CD4-positive, alpha-beta T cell (primary cell): ENCODE measurements at regions not wholly inside any gene's neighbourhood (a gene's known extent, or its start where the extent isn't known, plus 50 kb on each side); places are given as distances from the start of the nearest gene placed in this dataset.

Experiments
- ATAC-seq: fragments of 200-7000 bp; cut with Tn5 transposase; one replicate; pipeline ENCODE4 v1.10.0; 2022; ENCODE audit warnings: mild to moderate bottlenecking; ENCODE audit not compliant: poor library complexity
- CTCF ChIA-PET: fragments of 350-600 bp; sonication (Branson Sonifier 250); formaldehyde crosslinking; loops from one replicate; lab custom pipeline; 2021; ENCODE audit warnings: antibody characterized with exemption, inconsistent platforms; lab: Charles Lee
- POLR2A ChIA-PET: fragments of 350-600 bp; sonication (Branson Sonifier 250); formaldehyde crosslinking; loops from one replicate; lab custom pipeline; 2021; ENCODE audit warnings: antibody characterized with exemption, inconsistent platforms; lab: Charles Lee
- DNase-seq, 14 experiments: peaks; one replicate each; pipeline ENCODE4 v3.0.0-alpha.2; 2013 to 2020; ENCODE audit warnings: mixed read lengths in 2 of 14
- H3K27ac ChIP-seq, 2 donors: one replicate each; pipeline versions ENCODE4 v1.5.1 to v1.7.0; 2013; ENCODE audit warnings: low read length in 2 of 2, low read depth in 1 of 2, mild to moderate bottlenecking in 1 of 2
- H3K27me3 ChIP-seq, 2 experiments: 1 replicate in 1 of 2; 2 replicates in 1 of 2; pipeline versions ENCODE4 v1.6.1 to v1.7.0; 2013; ENCODE audit warnings: low read length in 2 of 2, control low read depth in 1 of 2, mild to moderate bottlenecking in 1 of 2, moderate library complexity in 1 of 2; ENCODE audit not compliant: insufficient read depth in 2 of 2, control insufficient read depth in 1 of 2
- H3K36me3 ChIP-seq: one replicate; pipeline ENCODE4 v1.6.1; 2013; ENCODE audit warnings: low read length, control low read depth; ENCODE audit not compliant: insufficient read depth
- H3K4me1 ChIP-seq: one replicate; pipeline ENCODE4 v1.6.1; 2013; ENCODE audit warnings: low read length, control low read depth; ENCODE audit not compliant: insufficient read depth
- H3K4me3 ChIP-seq: one replicate; pipeline ENCODE4 v1.5.1; 2013; ENCODE audit warnings: mild to moderate bottlenecking, low read length, moderate library complexity
- H3K9me3 ChIP-seq, 2 experiments: 1 replicate in 1 of 2; 2 replicates in 1 of 2; pipeline versions ENCODE4 v1.6.1 to v1.7.0; 2013; ENCODE audit warnings: low read length in 2 of 2, mild to moderate bottlenecking in 2 of 2, control low read depth in 1 of 2, moderate library complexity in 1 of 2; ENCODE audit not compliant: control insufficient read depth in 1 of 2, insufficient read depth in 1 of 2
- H3K27ac Mint-ChIP-seq: one replicate; pipeline ENCODE4 v1.8.0; 2020; ENCODE audit warnings: mixed read lengths
- H3K27me3 Mint-ChIP-seq: one replicate; pipeline ENCODE4 v1.8.0; 2021; ENCODE audit warnings: mixed read lengths
- H3K36me3 Mint-ChIP-seq: one replicate; pipeline ENCODE4 v1.8.0; 2021; ENCODE audit warnings: low read depth, mixed read lengths
- H3K4me1 Mint-ChIP-seq: one replicate; pipeline ENCODE4 v1.8.0; 2021; ENCODE audit warnings: low read depth, mixed read lengths
- H3K4me3 Mint-ChIP-seq: one replicate; pipeline ENCODE4 v1.8.0; 2020; ENCODE audit warnings: mild to moderate bottlenecking, mixed read lengths
- H3K9me3 Mint-ChIP-seq: one replicate; pipeline ENCODE4 v1.8.0; 2020; ENCODE audit warnings: mixed read lengths
- CTCF ChIP-seq: fragments of 200-600 bp; IDR thresholded peaks from one replicate; pipeline ENCODE4 v1.8.0; 2022; ENCODE audit warnings: antibody characterized with exemption, mild to moderate bottlenecking
- intact Hi-C, 2 experiments: fragments of 100-400 bp; cut with DNase I in 1 of 2; cut with micrococcal nuclease in 1 of 2; formaldehyde crosslinking; loops; one replicate each; pipeline versions ENCODE4 v1.15.1 to v1.9.0; 2023 to 2025; cut with DNase I, micrococcal nuclease

- DNase-seq (no peak), ATAC-seq (no peak)
- Mint-ChIP-seq H3K4me1 (no peaks in the 10 kb centered on the region), H3K9me3 (peaks cover 3% of the 10 kb centered on the region), H3K36me3 (no peaks in the 10 kb centered on the region), H3K4me3 (no peak overlapping the region), H3K27ac (no peak overlapping the region), H3K27me3 (no peaks in the 10 kb centered on the region)
- Histone ChIP-seq H3K27me3 (no peaks in the 10 kb centered on the region), H3K4me3 (no peak overlapping the region), H3K4me1 (no peaks in the 10 kb centered on the region), H3K36me3 (no peaks in the 10 kb centered on the region), H3K9me3 (no peaks in the 10 kb centered on the region), H3K27ac (no peak overlapping the region)
- TF ChIP-seq CTCF: no peak
- ChIA-PET CTCF (no interaction called here), POLR2A (no interaction called here)
- intact Hi-C loops: no loop called here
Observed at GRCh38 chr1:214791961-214792360, 189.0 kb downstream of the CENPF start.

- Histone ChIP-seq H3K27ac (no peak overlapping the region), H3K4me3 (no peak overlapping the region), H3K4me1 (no peaks in the 10 kb centered on the region), H3K9me3 (no peaks in the 10 kb centered on the region), H3K27me3 (no peaks in the 10 kb centered on the region), H3K36me3 (no peaks in the 10 kb centered on the region)
- ATAC-seq (no peak), DNase-seq (no peak)
- Mint-ChIP-seq H3K27ac (no peak overlapping the region), H3K27me3 (no peaks in the 10 kb centered on the region), H3K36me3 (no peaks in the 10 kb centered on the region), H3K4me1 (no peaks in the 10 kb centered on the region), H3K9me3 (peaks cover 5% of the 10 kb centered on the region), H3K4me3 (no peak overlapping the region)
- ChIA-PET CTCF (no interaction called here), POLR2A (no interaction called here)
- TF ChIP-seq CTCF: no peak
- intact Hi-C loops: no loop called here
Observed at GRCh38 chr1:214792527-214793186, 189.7 kb downstream of the CENPF start.

GRCh38 chr1:214793708-214794107 lies 190.7 kb downstream of the CENPF start:
- Mint-ChIP-seq H3K4me1 (no peaks in the 10 kb centered on the region), H3K27ac (no peak overlapping the region), H3K4me3 (no peak overlapping the region), H3K36me3 (no peaks in the 10 kb centered on the region), H3K9me3 (peaks cover 5% of the 10 kb centered on the region), H3K27me3 (no peaks in the 10 kb centered on the region)
- POLR2A ChIA-PET: no interaction called here
- ATAC-seq (no peak), DNase-seq (no peak)
- CTCF ChIA-PET: no interaction called here
- no peak overlapping the region for H3K27ac ChIP-seq
- no peaks in the 10 kb centered on the region for H3K4me1 ChIP-seq
- H3K9me3 ChIP-seq: no peaks in the 10 kb centered on the region
- intact Hi-C loops: no loop called here
- TF ChIP-seq CTCF: no peak
- H3K4me3 ChIP-seq: no peak overlapping the region
- no peaks in the 10 kb centered on the region for H3K36me3 ChIP-seq
- no peaks in the 10 kb centered on the region for H3K27me3 ChIP-seq
